Natural killer cell (primary cell): ENCODE measurements at regions not wholly inside any gene's neighbourhood (a gene's known extent, or its start where the extent isn't known, plus 50 kb on each side); places are given as distances from the start of the nearest gene placed in this dataset.

Source experiments
- ATAC-seq, 3 donors: fragments of 150-1000 bp in 2 of 3; fragments of 200-7000 bp in 1 of 3; cut with Tn5 transposase; 1 replicate in 1 of 3; 2 replicates in 2 of 3; pipeline ENCODE4 v1.10.0; 2021; ENCODE audit warnings: mild to moderate bottlenecking in 2 of 3, moderate library complexity in 2 of 3
- DNase-seq, 2 donors: peaks; one replicate each; pipeline versions ENCODE4 v3.0.0 to v3.0.0-alpha.2; 2013 to 2021; ENCODE audit warnings: mixed read lengths in 1 of 2
- H3K27ac ChIP-seq: one replicate; pipeline ENCODE4 v1.5.1; 2013; ENCODE audit warnings: mild to moderate bottlenecking, low read length
- H3K27me3 ChIP-seq: one replicate; pipeline ENCODE4 v1.6.1; 2013; ENCODE audit warnings: low read length; ENCODE audit not compliant: control insufficient read depth, insufficient read depth
- H3K36me3 ChIP-seq: one replicate; pipeline ENCODE4 v1.6.1; 2013; ENCODE audit warnings: low read length; ENCODE audit not compliant: control insufficient read depth, insufficient read depth
- H3K4me1 ChIP-seq: one replicate; pipeline ENCODE4 v1.6.1; 2013; ENCODE audit warnings: low read length; ENCODE audit not compliant: control insufficient read depth, insufficient read depth
- H3K4me3 ChIP-seq: one replicate; pipeline ENCODE4 v1.5.1; 2013; ENCODE audit warnings: low read length
- H3K9me3 ChIP-seq: one replicate; pipeline ENCODE4 v1.6.1; 2013; ENCODE audit warnings: low read length; ENCODE audit not compliant: control insufficient read depth, insufficient read depth
- H3K27ac Mint-ChIP-seq, 2 donors: one replicate each; pipeline ENCODE4 v1.8.0; 2022; ENCODE audit warnings: mild to moderate bottlenecking in 2 of 2, mixed read lengths in 2 of 2, moderate library complexity in 1 of 2
- H3K27me3 Mint-ChIP-seq, 2 donors: one replicate each; pipeline ENCODE4 v1.8.0; 2022; ENCODE audit warnings: low read depth in 2 of 2, mixed read lengths in 2 of 2
- H3K36me3 Mint-ChIP-seq: one replicate; pipeline ENCODE4 v1.8.0; 2022; ENCODE audit warnings: mixed read lengths
- H3K4me1 Mint-ChIP-seq, 2 donors: one replicate each; pipeline ENCODE4 v1.8.0; 2022; ENCODE audit warnings: mixed read lengths in 2 of 2
- H3K4me3 Mint-ChIP-seq: one replicate; pipeline ENCODE4 v1.8.0; 2022; ENCODE audit warnings: mild to moderate bottlenecking, moderate library complexity, mixed read lengths
- H3K9me3 Mint-ChIP-seq, 2 donors: one replicate each; pipeline ENCODE4 v1.8.0; 2022; ENCODE audit warnings: mixed read lengths in 2 of 2
- CTCF ChIP-seq: fragments of 200-600 bp; IDR thresholded peaks from one replicate; pipeline ENCODE4 v1.8.0; 2022; ENCODE audit warnings: antibody characterized with exemption
- WGBS: methylation state at CpG from one replicate; pipeline ENCODE4 v1.1.7; 2013; ENCODE audit warnings: missing lambda C conversion rate; ENCODE audit not compliant: insufficient coverage; 5-methylcytosine and 5-hydroxymethylcytosine counted together
- intact Hi-C: fragments of 100-400 bp; cut with micrococcal nuclease; formaldehyde crosslinking; loops from one replicate; pipeline ENCODE4 v1.14.2; 2022

GRCh38 chrX:5155301-5155700, 1073.4 kb downstream of the NLGN4X start:
- WGBS, result 45% methylated on average over 3 of the region's 3 CpGs
- intact Hi-C loops, result no loop called here
- Mint-ChIP-seq H3K36me3 (peaks cover under 1% of the 10 kb centered on the region), H3K9me3 (peaks cover 4 to 11% of the 10 kb centered on the region in 2 donors), H3K27ac (no peak overlapping the region), H3K4me3 (no peak overlapping the region), H3K4me1 (no peaks in the 10 kb centered on the region), H3K27me3 (no peaks in the 10 kb centered on the region)
- H3K27ac ChIP-seq, result no peak overlapping the region
- ATAC-seq (no peak), DNase-seq (no peak)
- no peaks in the 10 kb centered on the region for H3K4me1 ChIP-seq
- H3K27me3 ChIP-seq, result no peaks in the 10 kb centered on the region
- no peaks in the 10 kb centered on the region for H3K36me3 ChIP-seq
- no peaks in the 10 kb centered on the region for H3K9me3 ChIP-seq
- no peak for TF ChIP-seq CTCF
- no peak overlapping the region for H3K4me3 ChIP-seq

GRCh38 chrX:5145957-5146356, 1082.7 kb downstream of the NLGN4X start:
- H3K27ac Mint-ChIP-seq, result no peak overlapping the region
- no peak for TF ChIP-seq CTCF
- Histone ChIP-seq H3K27ac (no peak overlapping the region), H3K4me3 (no peak overlapping the region), H3K27me3 (no peaks in the 10 kb centered on the region), H3K9me3 (no peaks in the 10 kb centered on the region), H3K36me3 (no peaks in the 10 kb centered on the region), H3K4me1 (no peaks in the 10 kb centered on the region)
- DNase-seq, result no peak
- no peak for ATAC-seq
- WGBS, result 67% methylated on average over 3 of the region's 4 CpGs
- no peak overlapping the region for H3K4me3 Mint-ChIP-seq
- peaks cover 12 to 13% of the 10 kb centered on the region in 2 donors for H3K9me3 Mint-ChIP-seq
- no peaks in the 10 kb centered on the region for H3K27me3 Mint-ChIP-seq
- H3K36me3 Mint-ChIP-seq, result peaks cover 9% of the 10 kb centered on the region
- H3K4me1 Mint-ChIP-seq, result no peaks in the 10 kb centered on the region
- intact Hi-C loops, result no loop called here

GRCh38 chrX:5142644-5143043, 1086.0 kb downstream of the NLGN4X start:
- Histone ChIP-seq H3K4me3 (no peak overlapping the region), H3K36me3 (no peaks in the 10 kb centered on the region), H3K9me3 (no peaks in the 10 kb centered on the region), H3K4me1 (no peaks in the 10 kb centered on the region), H3K27ac (no peak overlapping the region), H3K27me3 (no peaks in the 10 kb centered on the region)
- intact Hi-C loops, result no loop called here
- H3K9me3 Mint-ChIP-seq, result peaks cover 5 to 12% of the 10 kb centered on the region in 2 donors
- no peak for TF ChIP-seq CTCF
- no peak overlapping the region for H3K4me3 Mint-ChIP-seq
- no peak for DNase-seq
- H3K27me3 Mint-ChIP-seq, result no peaks in the 10 kb centered on the region
- 73% methylated on average over 7 of the region's 7 CpGs for WGBS
- H3K4me1 Mint-ChIP-seq, result no peaks in the 10 kb centered on the region
- no peaks in the 10 kb centered on the region for H3K36me3 Mint-ChIP-seq
- ATAC-seq, result no peak
- no peak overlapping the region for H3K27ac Mint-ChIP-seq

GRCh38 chrX:5122181-5122678, 1106.4 kb downstream of the NLGN4X start:
- intact Hi-C loops, result no loop called here
- H3K27ac Mint-ChIP-seq, result no peak overlapping the region

More at GRCh38 chrX:5122181-5122678, 1106.4 kb downstream of the NLGN4X start:
- no peak for TF ChIP-seq CTCF
- WGBS, result 80% methylated on average over 2 of the region's 4 CpGs
- Histone ChIP-seq H3K4me1 (no peaks in the 10 kb centered on the region), H3K4me3 (no peak overlapping the region), H3K9me3 (no peaks in the 10 kb centered on the region), H3K27me3 (no peaks in the 10 kb centered on the region), H3K27ac (no peak overlapping the region), H3K36me3 (no peaks in the 10 kb centered on the region)
- no peaks in the 10 kb centered on the region for H3K27me3 Mint-ChIP-seq
- no peak for DNase-seq
- H3K9me3 Mint-ChIP-seq, result no peaks in the 10 kb centered on the region
- ATAC-seq, result no peak
- no peak overlapping the region for H3K4me3 Mint-ChIP-seq
- H3K4me1 Mint-ChIP-seq, result no peaks in the 10 kb centered on the region
- H3K36me3 Mint-ChIP-seq, result no peaks in the 10 kb centered on the region
